Ovary (tissue), 7 donors: ENCODE measurements at regions not wholly inside any gene's neighbourhood (a gene's known extent, or its start where the extent isn't known, plus 50 kb on each side); places are given as distances from the start of the nearest gene placed in this dataset.

Source experiments
- DNase-seq, 5 donors: peaks; one replicate each; pipeline ENCODE4 v3.0.0-alpha.2; 2019 to 2020
- H3K27ac ChIP-seq, 2 donors: fragments of 200-600 bp; one replicate each; pipeline versions ENCODE4 v1.5.1 to v1.8.0; 2019 to 2022
- H3K27me3 ChIP-seq: fragments of 200-600 bp; one replicate; pipeline ENCODE4 v1.8.0; 2022
- H3K36me3 ChIP-seq: fragments of 200-600 bp; sonication (generic); one replicate; pipeline ENCODE4 v1.5.1; 2019
- H3K4me1 ChIP-seq: one replicate; pipeline ENCODE4 v1.8.1; 2013; ENCODE audit warnings: mild to moderate bottlenecking, moderate library complexity; ENCODE audit not compliant: insufficient read depth
- H3K4me3 ChIP-seq: fragments of 200-600 bp; sonication (generic); one replicate; pipeline ENCODE4 v1.5.1; 2017
- H3K9me3 ChIP-seq, 2 donors: fragments of 200-600 bp in 1 of 2; sonication (generic) in 1 of 2; one replicate each; pipeline versions ENCODE4 v1.5.1 to v1.8.1; 2013 to 2019; ENCODE audit warnings: mild to moderate bottlenecking in 1 of 2, moderate library complexity in 1 of 2
- EP300 ChIP-seq: sonication (generic); formaldehyde crosslinking; IDR thresholded peaks from one replicate; pipeline ENCODE4 v1.6.1; 2017; ENCODE audit warnings: antibody characterized with exemption
- POLR2A ChIP-seq: fragments of 450-650 bp; IDR thresholded peaks from one replicate; pipeline ENCODE4 v1.6.1; 2017; ENCODE audit warnings: antibody characterized with exemption, mild to moderate bottlenecking, moderate library complexity
- WGBS, 3 donors: extraction: QIAGEN DNeasy Blood & Tissue Kit in 1 of 3; methylation state at CpG; one replicate each; pipeline versions ENCODE4 v1.1.5 to v1.1.7; 2013 to 2017; 5-methylcytosine and 5-hydroxymethylcytosine counted together
- intact Hi-C, 4 donors: fragments of 100-400 bp; cut with DNase I; formaldehyde crosslinking; loops; one replicate each; pipeline versions ENCODE4 v1.11.0 to v1.15.1; 2022 to 2023
- TF ChIP-seq, protein P1 (sequence below), 3 donors: fragments of 450-650 bp in 2 of 3; fragments of 200-600 bp in 1 of 3; IDR thresholded peaks; one replicate each; pipeline versions ENCODE4 v1.5.1 to v1.8.0; 2016 to 2022; ENCODE audit warnings: antibody characterized with exemption in 3 of 3, mild to moderate bottlenecking in 1 of 3
- donor health status: DM: no; HTN: no; CAD: no; lungs with moderate emphysema.
- donor health status: DM: no; HTN: no; CAD: no.
- donor health status: Bipolar disorder and iron deficiency.
- donor health status: DM: no; HTN: no; CAD: no.
- donor health status: DM: yes; HTN: yes; CAD: no.

DNA sequence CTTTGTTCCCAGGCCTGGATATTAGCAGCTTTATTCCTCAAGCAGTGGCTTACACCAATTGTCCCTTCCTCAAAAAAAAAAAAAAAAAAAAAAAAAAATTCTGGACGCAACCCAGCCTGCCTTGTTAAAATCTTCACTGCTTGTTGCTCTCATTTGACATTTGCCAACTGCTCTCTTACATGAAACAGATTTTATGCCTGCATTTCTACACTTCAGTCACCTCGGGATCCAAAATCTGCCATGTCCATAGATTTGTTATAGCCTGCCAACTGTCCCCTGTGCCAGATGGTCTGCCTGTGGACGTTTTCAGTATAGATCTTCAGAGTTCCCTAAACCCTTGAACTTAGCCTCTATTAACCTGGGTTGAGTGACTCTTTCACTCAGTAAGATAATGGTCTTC lies 651.5 kb downstream of the FSCB start:
- Histone ChIP-seq H3K4me1 (no peaks in the 10 kb centered on the region), H3K9me3 (no peaks in the 10 kb centered on the region), H3K27me3 (no peaks in the 10 kb centered on the region), H3K4me3 (no peak overlapping the region), H3K36me3 (no peaks in the 10 kb centered on the region), H3K27ac (no peak overlapping the region)
- WGBS, 3 donors, result 47 to 56% (median 52%) methylated on average over 3 of the region's 3 CpGs
- no peak for DNase-seq
- TF ChIP-seq POLR2A (no peak), EP300 (no peak)
- TF ChIP-seq, protein P1, sequence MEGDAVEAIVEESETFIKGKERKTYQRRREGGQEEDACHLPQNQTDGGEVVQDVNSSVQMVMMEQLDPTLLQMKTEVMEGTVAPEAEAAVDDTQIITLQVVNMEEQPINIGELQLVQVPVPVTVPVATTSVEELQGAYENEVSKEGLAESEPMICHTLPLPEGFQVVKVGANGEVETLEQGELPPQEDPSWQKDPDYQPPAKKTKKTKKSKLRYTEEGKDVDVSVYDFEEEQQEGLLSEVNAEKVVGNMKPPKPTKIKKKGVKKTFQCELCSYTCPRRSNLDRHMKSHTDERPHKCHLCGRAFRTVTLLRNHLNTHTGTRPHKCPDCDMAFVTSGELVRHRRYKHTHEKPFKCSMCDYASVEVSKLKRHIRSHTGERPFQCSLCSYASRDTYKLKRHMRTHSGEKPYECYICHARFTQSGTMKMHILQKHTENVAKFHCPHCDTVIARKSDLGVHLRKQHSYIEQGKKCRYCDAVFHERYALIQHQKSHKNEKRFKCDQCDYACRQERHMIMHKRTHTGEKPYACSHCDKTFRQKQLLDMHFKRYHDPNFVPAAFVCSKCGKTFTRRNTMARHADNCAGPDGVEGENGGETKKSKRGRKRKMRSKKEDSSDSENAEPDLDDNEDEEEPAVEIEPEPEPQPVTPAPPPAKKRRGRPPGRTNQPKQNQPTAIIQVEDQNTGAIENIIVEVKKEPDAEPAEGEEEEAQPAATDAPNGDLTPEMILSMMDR (IDR thresholded peaks at IDR 0.05), result no peak
- intact Hi-C loops, result no loop called here

DNA sequence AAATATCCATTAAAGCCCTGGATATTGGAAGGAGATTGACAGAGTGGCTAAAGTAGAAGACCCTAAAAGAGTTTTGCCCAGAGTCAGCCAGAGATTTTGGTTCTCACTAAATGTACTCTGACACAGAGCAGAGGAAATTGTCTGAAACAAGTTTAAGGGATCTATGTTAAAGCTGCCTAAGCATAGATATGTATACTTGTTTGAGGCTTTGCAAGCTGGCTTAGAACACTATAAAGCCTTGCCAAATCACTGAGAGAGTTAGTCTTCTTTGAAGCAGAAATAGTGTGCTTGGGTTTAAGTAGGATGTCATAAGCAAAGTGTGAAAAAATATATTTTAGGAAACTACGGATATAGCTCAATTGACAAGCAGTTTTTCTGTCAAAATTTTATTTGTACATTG lies 653.5 kb downstream of the FSCB start:
- no peaks in the 10 kb centered on the region for H3K36me3 ChIP-seq
- WGBS, 3 donors, result 85 to 92% (median 91%) methylated on average over 1 of the region's 1 CpG
- intact Hi-C loops, result no loop called here
- no peaks in the 10 kb centered on the region for H3K4me1 ChIP-seq
- no peak overlapping the region for H3K4me3 ChIP-seq
- no peak overlapping the region for H3K27ac ChIP-seq
- DNase-seq, result no peak
- no peak for TF ChIP-seq POLR2A
- no peaks in the 10 kb centered on the region for H3K27me3 ChIP-seq
- no peaks in the 10 kb centered on the region for H3K9me3 ChIP-seq

DNA sequence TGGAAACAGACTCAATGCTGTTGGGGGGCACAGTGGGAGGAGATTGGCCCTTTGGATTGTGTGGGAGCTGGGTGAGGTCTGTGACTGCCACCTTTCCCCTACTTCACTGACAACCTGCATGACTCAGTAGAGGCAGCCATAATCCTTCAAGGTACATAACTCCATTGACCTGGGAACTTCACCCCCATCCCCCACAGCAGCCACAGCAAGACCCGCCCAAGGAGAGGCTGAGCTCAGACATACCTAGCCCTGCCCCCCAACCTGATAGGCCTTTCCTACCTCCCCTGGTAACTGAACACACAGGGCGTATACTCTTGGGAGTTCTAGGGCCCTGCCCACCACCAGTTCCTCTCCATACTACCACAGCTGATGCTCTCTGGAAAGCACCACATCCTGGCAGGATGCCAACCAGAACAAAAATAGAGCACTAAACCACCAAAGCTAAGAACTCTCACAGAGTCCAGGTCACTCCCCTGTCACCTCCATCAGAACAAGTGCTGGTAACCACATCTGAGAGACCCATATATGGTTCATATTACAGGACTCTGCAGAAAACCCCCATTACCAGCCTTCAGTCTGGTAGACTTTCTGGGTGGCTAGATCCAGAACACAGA lies 703.9 kb downstream of the FSCB start:
- 82 to 97% (median 92%) methylated on average over 2 of the region's 2 CpGs for WGBS, 3 donors
- no peak for DNase-seq
- H3K27me3 ChIP-seq, result no peaks in the 10 kb centered on the region
- H3K27ac ChIP-seq, result no peak overlapping the region
- H3K4me1 ChIP-seq, result no peaks in the 10 kb centered on the region
- peaks cover 0 to 3% of the 10 kb centered on the region in 2 donors for H3K9me3 ChIP-seq
- H3K4me3 ChIP-seq, result no peak overlapping the region
- H3K36me3 ChIP-seq, result no peaks in the 10 kb centered on the region
- TF ChIP-seq POLR2A, result no peak
- TF ChIP-seq, protein P1 (IDR thresholded peaks at IDR 0.05), result no peak
- TF ChIP-seq EP300, result no peak
- intact Hi-C loops, result no loop called here

DNA sequence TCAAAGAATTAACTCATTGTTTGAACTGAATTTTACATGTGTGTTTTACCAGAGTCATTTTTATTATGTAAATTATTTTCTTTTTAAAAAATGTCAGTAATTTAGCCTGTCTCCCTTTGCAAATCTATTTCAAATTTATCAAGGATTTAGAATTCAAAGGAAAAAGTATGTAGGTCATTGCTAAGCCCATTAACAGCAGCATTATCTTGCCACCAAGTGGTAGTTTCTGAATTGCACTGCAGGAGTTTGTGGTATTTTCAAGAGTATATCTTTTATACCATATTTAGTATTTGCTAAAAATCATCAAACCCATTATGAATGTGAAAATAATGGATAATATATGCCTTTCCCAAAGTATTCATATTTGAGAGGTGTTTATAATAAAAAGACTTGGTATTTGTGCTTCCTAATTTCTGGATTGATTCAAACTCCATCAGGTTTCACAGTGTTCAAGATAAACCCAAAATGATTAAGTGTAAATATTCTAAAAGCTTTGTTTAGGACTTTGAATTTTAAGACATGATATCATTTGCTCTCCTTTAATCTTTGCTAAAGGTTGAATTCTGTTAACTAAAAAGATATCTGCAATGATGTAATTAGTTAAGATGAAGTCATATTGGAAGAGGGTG lies 711.4 kb downstream of the FSCB start:
- DNase-seq, result no peak
- H3K27me3 ChIP-seq, result no peaks in the 10 kb centered on the region
- H3K9me3 ChIP-seq, result no peaks in the 10 kb centered on the region
- no peak overlapping the region for H3K4me3 ChIP-seq
- TF ChIP-seq POLR2A (no peak), EP300 (no peak)
- TF ChIP-seq, protein P1 (IDR thresholded peaks at IDR 0.05), result no peak
- H3K27ac ChIP-seq, result no peak overlapping the region
- no peaks in the 10 kb centered on the region for H3K4me1 ChIP-seq
- intact Hi-C loops, result no loop called here
- no peaks in the 10 kb centered on the region for H3K36me3 ChIP-seq

DNA sequence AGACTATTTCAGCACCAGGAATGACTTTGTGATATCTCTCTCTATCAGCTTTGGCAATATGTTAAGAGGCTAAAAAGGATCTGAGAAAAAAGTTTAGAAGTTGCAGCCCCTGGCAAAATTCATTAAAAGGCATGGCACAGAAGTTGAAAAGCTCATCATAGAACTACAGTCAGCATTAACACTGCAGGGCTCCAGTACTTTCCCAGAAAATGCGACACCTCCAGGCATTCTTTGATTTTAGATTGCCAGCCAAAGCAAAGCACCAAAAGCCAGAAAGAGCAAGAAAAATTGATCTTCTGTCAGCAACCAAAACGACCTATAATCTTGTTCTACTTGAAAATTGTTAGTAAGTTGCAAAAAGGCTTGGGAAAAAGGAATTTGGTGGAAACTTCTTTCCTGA lies 713.5 kb downstream of the FSCB start:
- Histone ChIP-seq H3K4me3 (no peak overlapping the region), H3K27ac (no peak overlapping the region), H3K4me1 (no peaks in the 10 kb centered on the region), H3K36me3 (no peaks in the 10 kb centered on the region), H3K27me3 (no peaks in the 10 kb centered on the region), H3K9me3 (no peaks in the 10 kb centered on the region)
- no peak for DNase-seq
- WGBS, 3 donors, result 46 to 52% (median 48%) methylated on average over 2 of the region's 2 CpGs
- intact Hi-C loops, result loop anchor here in 1 of 4 donors (5.0 kb wide), 1 partner anchor 916 kb away; no protein-coding TSS in a partner anchor
- TF ChIP-seq, protein P1 (IDR thresholded peaks at IDR 0.05), result no peak
- TF ChIP-seq EP300 (no peak), POLR2A (no peak)
